ENCODE measurements at regions not wholly inside any gene's neighbourhood (a gene's known extent, or its start where the extent isn't known, plus 50 kb on each side); places are given as distances from the start of the nearest gene placed in this dataset.

GRCh38 chr20:24095756-24096155 lies 107.2 kb upstream of the GGTLC1 start:
- H3K27me3 Mint-ChIP-seq (ENCODE audit: unreplicated experiment), result peaks cover 9% of the 10 kb centered on the region
- peaks cover 10% of the 10 kb centered on the region for H3K9me3 Mint-ChIP-seq (ENCODE audit: unreplicated experiment)
- H3K4me3 Mint-ChIP-seq (ENCODE audit: unreplicated experiment), result no peak overlapping the region
- peaks cover 27% of the 10 kb centered on the region for H3K4me1 Mint-ChIP-seq (ENCODE audit: low read depth, unreplicated experiment)
- no peaks in the 10 kb centered on the region for H3K36me3 Mint-ChIP-seq (ENCODE audit: unreplicated experiment)
- H3K27ac Mint-ChIP-seq (ENCODE audit: unreplicated experiment), result no peak overlapping the region
- TF ChIP-seq CTCF (IDR thresholded peaks at IDR 0.05; ENCODE audit: partially characterized antibody, unreplicated experiment), result no peak
- no peak for DNase-seq

- no peak for TF ChIP-seq CTCF (IDR thresholded peaks at IDR 0.05; ENCODE audit: partially characterized antibody, unreplicated experiment)
- peaks cover 9% of the 10 kb centered on the region for H3K27me3 Mint-ChIP-seq (ENCODE audit: unreplicated experiment)
- H3K27ac Mint-ChIP-seq (ENCODE audit: unreplicated experiment), result no peak overlapping the region
- H3K4me3 Mint-ChIP-seq (ENCODE audit: unreplicated experiment), result no peak overlapping the region
- peaks cover 24% of the 10 kb centered on the region for H3K4me1 Mint-ChIP-seq (ENCODE audit: low read depth, unreplicated experiment)
- H3K36me3 Mint-ChIP-seq (ENCODE audit: unreplicated experiment), result no peaks in the 10 kb centered on the region
- peaks cover 8% of the 10 kb centered on the region for H3K9me3 Mint-ChIP-seq (ENCODE audit: unreplicated experiment)
- DNase-seq, result no peak
These were observed 106.7 kb upstream of the GGTLC1 start for GRCh38 chr20:24095303-24095702.

GRCh38 chr20:24089576-24089975 lies 101.0 kb upstream of the GGTLC1 start:
- no peaks in the 10 kb centered on the region for H3K36me3 Mint-ChIP-seq (ENCODE audit: unreplicated experiment)
- peaks cover 1% of the 10 kb centered on the region for H3K9me3 Mint-ChIP-seq (ENCODE audit: unreplicated experiment)
- DNase-seq, result no peak
- no peak for TF ChIP-seq CTCF (IDR thresholded peaks at IDR 0.05; ENCODE audit: partially characterized antibody, unreplicated experiment)
- H3K27ac Mint-ChIP-seq (ENCODE audit: unreplicated experiment), result no peak overlapping the region
- H3K4me3 Mint-ChIP-seq (ENCODE audit: unreplicated experiment), result no peak overlapping the region
- H3K4me1 Mint-ChIP-seq (ENCODE audit: low read depth, unreplicated experiment), result no peaks in the 10 kb centered on the region
- H3K27me3 Mint-ChIP-seq (ENCODE audit: unreplicated experiment), result no peaks in the 10 kb centered on the region

DNA sequence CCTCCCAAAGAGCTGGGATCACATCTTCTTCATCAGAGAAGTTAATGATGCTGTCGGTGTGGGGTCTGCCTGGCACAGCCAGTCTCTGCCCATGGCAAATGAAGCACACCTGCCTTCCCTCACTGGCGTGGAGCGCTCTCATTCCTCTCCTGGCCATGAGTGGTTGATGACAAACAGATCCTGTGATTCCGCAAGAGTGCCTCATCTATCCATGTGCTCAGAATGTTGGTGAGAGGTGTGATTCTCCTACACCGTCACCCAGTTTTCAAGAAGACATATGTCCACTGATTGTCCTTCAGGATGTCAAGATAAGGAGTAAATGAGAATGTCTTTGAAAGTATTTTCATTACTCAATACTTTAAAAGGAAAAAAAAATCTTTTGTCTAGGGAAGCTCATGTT lies 97.5 kb upstream of the GGTLC1 start:
- no peaks in the 10 kb centered on the region for H3K4me1 Mint-ChIP-seq (ENCODE audit: low read depth, unreplicated experiment)
- H3K27me3 Mint-ChIP-seq (ENCODE audit: unreplicated experiment), result peaks cover 2% of the 10 kb centered on the region
- DNase-seq, result no peak
- H3K27ac Mint-ChIP-seq (ENCODE audit: unreplicated experiment), result no peak overlapping the region
- H3K9me3 Mint-ChIP-seq (ENCODE audit: unreplicated experiment), result peaks cover 1% of the 10 kb centered on the region
- H3K4me3 Mint-ChIP-seq (ENCODE audit: unreplicated experiment), result no peak overlapping the region
- no peak for TF ChIP-seq CTCF (IDR thresholded peaks at IDR 0.05; ENCODE audit: partially characterized antibody, unreplicated experiment)
- no peaks in the 10 kb centered on the region for H3K36me3 Mint-ChIP-seq (ENCODE audit: unreplicated experiment)

DNA sequence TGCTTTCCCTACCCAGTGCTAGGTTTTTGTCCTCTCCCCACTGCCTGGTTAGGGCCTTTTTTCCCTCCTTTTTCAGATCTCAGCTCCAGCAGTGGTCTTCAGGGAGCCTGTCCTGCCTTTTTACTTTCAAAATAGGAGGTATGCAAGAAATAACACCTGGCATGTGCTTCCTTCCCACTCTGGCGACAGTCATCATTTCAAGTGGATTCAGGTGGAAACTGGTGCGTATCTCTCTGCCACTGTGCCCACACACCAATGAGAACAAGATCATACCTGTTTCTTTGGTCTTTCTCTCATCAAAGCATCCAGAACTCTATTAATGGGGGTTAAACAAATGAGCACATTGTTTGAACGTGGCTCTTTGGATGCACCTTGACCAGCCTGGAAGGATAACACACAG lies 95.7 kb upstream of the GGTLC1 start:
- Mint-ChIP-seq H3K27me3 (ENCODE audit: unreplicated experiment) (peaks cover 2% of the 10 kb centered on the region), H3K27ac (ENCODE audit: unreplicated experiment) (no peak overlapping the region), H3K9me3 (ENCODE audit: unreplicated experiment) (peaks cover 1% of the 10 kb centered on the region), H3K36me3 (ENCODE audit: unreplicated experiment) (no peaks in the 10 kb centered on the region), H3K4me3 (ENCODE audit: unreplicated experiment) (no peak overlapping the region), H3K4me1 (ENCODE audit: low read depth, unreplicated experiment) (no peaks in the 10 kb centered on the region)
- TF ChIP-seq CTCF (IDR thresholded peaks at IDR 0.05; ENCODE audit: partially characterized antibody, unreplicated experiment), result no peak
- DNase-seq, result no peak
